HepG2 (cell line): ENCODE measurements at regions not wholly inside any gene's neighbourhood (a gene's known extent, or its start where the extent isn't known, plus 50 kb on each side); places are given as distances from the start of the nearest gene placed in this dataset.
A peak's percentile ranks its signal among the peaks of the same experiment; 100 is the strongest.

Source experiments
- ATAC-seq: fragments of 200-7000 bp; cut with Tn5 transposase; 3 replicates; pipeline ENCODE4 v1.9.1; 2020; ENCODE audit warnings: mild to moderate bottlenecking, moderate library complexity
- BruUV-seq: library from RNA; stranded (reverse); fragments of 400-500 nt; replicated peaks from 2 replicates; lab custom pipeline; 2021; lab: Mats Ljungman, UMichigan
- CTCF ChIA-PET: fragments of 300-600 bp; formaldehyde crosslinking; extraction: SDS; loops from one replicate; lab custom pipeline; 2021; ENCODE audit warnings: low total read pairs, inconsistent platforms, low intra/inter-chr PET ratio; lab: Yijun Ruan, JAX
- POLR2A ChIA-PET: fragments of 350-600 bp; sonication (Branson Sonifier 250); formaldehyde crosslinking; loops from one replicate; lab custom pipeline; 2020; ENCODE audit warnings: antibody characterized with exemption, inconsistent platforms; lab: Yijun Ruan, JAX
- DNase-seq: peaks from one replicate; pipeline ENCODE4 v3.0.0-alpha.2; 2015; ENCODE audit warnings: low spot score
- FAIRE-seq: peaks from 3 replicates; lab custom pipeline; 2011; peaks lifted over from hg19 to GRCh38; lab: Jason Lieb, UNC
- H2AFZ ChIP-seq: one replicate; pipeline ENCODE4 v1.6.1; 2011; ENCODE audit warnings: low read length, inconsistent platforms
- H3K27ac ChIP-seq: fragments of 300-600 bp; 3 replicates; pipeline ENCODE4 v1.8.0; 2011; ENCODE audit warnings: mixed run types, mild to moderate bottlenecking, mixed read lengths, low read length, inconsistent platforms; ENCODE audit not compliant: insufficient read depth; ENCODE audit errors: extremely low read length
- H3K27me3 ChIP-seq, 2 experiments: fragments of 200-600 bp in 1 of 2; 2 replicates in 1 of 2; 3 replicates in 1 of 2; pipeline versions ENCODE4 v1.6.0 to v1.8.0; 2011; ENCODE audit warnings: low read length in 2 of 2, mild to moderate bottlenecking in 2 of 2, moderate library complexity in 2 of 2, inconsistent platforms in 1 of 2; ENCODE audit not compliant: insufficient read depth in 2 of 2, control insufficient read depth in 1 of 2
- H3K36me3 ChIP-seq, 2 experiments: fragments of 200-600 bp in 1 of 2; replicated peaks in 1 of 2; 2 replicates in 1 of 2; 3 replicates in 1 of 2; pipeline versions ENCODE4 v1.5.1 to v1.8.0; 2011; ENCODE audit warnings: low read length in 2 of 2, inconsistent platforms in 1 of 2; ENCODE audit not compliant: insufficient read depth in 2 of 2, control insufficient read depth in 1 of 2
- H3K4me1 ChIP-seq: 2 replicates; pipeline ENCODE4 v1.5.1; 2012; ENCODE audit warnings: low read length, inconsistent platforms; ENCODE audit not compliant: insufficient read depth
- H3K4me2 ChIP-seq: 2 replicates; pipeline ENCODE4 v1.6.0; 2011; ENCODE audit warnings: low read depth, low read length, inconsistent platforms
- H3K4me3 ChIP-seq, 3 experiments: fragments of 200-600 bp in 1 of 3; sonication (generic), shearing (Covaris generic) in 1 of 3; replicated peaks in 1 of 3; 2 replicates each; pipeline ENCODE4 v1.5.1; 2011 to 2016; ENCODE audit warnings: low read length in 3 of 3, inconsistent platforms in 2 of 3, low read depth in 2 of 3, mild to moderate bottlenecking in 2 of 3, control low read depth in 1 of 3, mixed read lengths in 1 of 3; ENCODE audit not compliant: insufficient read depth in 1 of 3
- H3K79me2 ChIP-seq: one replicate; pipeline ENCODE4 v1.6.1; 2011; ENCODE audit warnings: low read length, inconsistent platforms; ENCODE audit not compliant: insufficient read depth
- H3K9ac ChIP-seq: 2 replicates; pipeline ENCODE4 v1.6.0; 2011; ENCODE audit warnings: mild to moderate bottlenecking, low read depth, low read length, inconsistent platforms; ENCODE audit not compliant: insufficient read depth
- H3K9me3 ChIP-seq: 2 replicates; pipeline ENCODE4 v1.5.1; 2012; ENCODE audit warnings: mild to moderate bottlenecking, low read length
- H4K20me1 ChIP-seq: 2 replicates; pipeline ENCODE4 v1.6.0; 2011; ENCODE audit warnings: inconsistent platforms, mild to moderate bottlenecking, low read length, moderate library complexity; ENCODE audit not compliant: insufficient read depth
- ARID5B ChIP-seq: IDR thresholded peaks from 2 replicates; pipeline ENCODE4 v1.4.0; 2020; ENCODE audit warnings: mild to moderate bottlenecking, missing genetic modification reagents
- EP300 ChIP-seq, 3 experiments: sonication (generic) in 1 of 3; formaldehyde crosslinking in 1 of 3; IDR thresholded peaks; 2 replicates each; pipeline versions ENCODE4 v1.5.1 to v1.6.1; 2011 to 2020; ENCODE audit warnings: low read depth in 2 of 3, low read length in 2 of 3, borderline replicate concordance in 1 of 3, improper control_type of control experiment in 1 of 3, mild to moderate bottlenecking in 1 of 3, missing genetic modification reagents in 1 of 3, moderate library complexity in 1 of 3
- FOXA3 ChIP-seq: IDR thresholded peaks from 2 replicates; pipeline ENCODE4 v1.6.1; 2016; ENCODE audit warnings: missing genetic modification reagents, missing compliant biosample characterization
- FOXK1 ChIP-seq: sonication (generic); formaldehyde crosslinking; IDR thresholded peaks from 2 replicates; pipeline ENCODE4 v1.4.0; 2020; ENCODE audit warnings: low read depth, missing genetic modification reagents, borderline replicate concordance
- FOXP1 ChIP-seq, 2 experiments: fragments of 450-650 bp in 1 of 2; IDR thresholded peaks; 2 replicates each; pipeline ENCODE4 v1.6.1; 2017 to 2018; ENCODE audit warnings: antibody characterized with exemption in 1 of 2
- FOXP4 ChIP-seq: sonication (generic); formaldehyde crosslinking; IDR thresholded peaks from 2 replicates; pipeline ENCODE4 v1.4.0; 2020; ENCODE audit warnings: missing genetic modification reagents
- JDP2 ChIP-seq: sonication (generic); formaldehyde crosslinking; IDR thresholded peaks from 2 replicates; pipeline ENCODE4 v1.8.1; 2022; ENCODE audit warnings: missing genetic modification reagents, borderline replicate concordance
- MED1 ChIP-seq: sonication (generic); formaldehyde crosslinking; IDR thresholded peaks from 2 replicates; pipeline ENCODE4 v1.4.0; 2020; ENCODE audit warnings: missing genetic modification reagents
- MIXL1 ChIP-seq: IDR thresholded peaks from 2 replicates; pipeline ENCODE4 v1.6.1; 2016
- RARA ChIP-seq: IDR thresholded peaks from 2 replicates; pipeline ENCODE4 v1.6.1; 2016; ENCODE audit warnings: missing genetic modification reagents, missing compliant biosample characterization
- RFXANK ChIP-seq: IDR thresholded peaks from 2 replicates; pipeline ENCODE4 v1.6.1; 2016
- SAP130 ChIP-seq: IDR thresholded peaks from 2 replicates; pipeline ENCODE4 v1.6.1; 2016; ENCODE audit warnings: low read depth
- SOX6 ChIP-seq, 2 experiments: fragments of 450-650 bp in 1 of 2; sonication (generic) in 1 of 2; formaldehyde crosslinking in 1 of 2; IDR thresholded peaks; 2 replicates each; pipeline versions ENCODE4 v1.4.0 to v1.6.1; 2017 to 2020; ENCODE audit warnings: antibody characterized with exemption in 1 of 2, mild to moderate bottlenecking in 1 of 2, missing genetic modification reagents in 1 of 2
- ZBED4 ChIP-seq: sonication (generic); formaldehyde crosslinking; IDR thresholded peaks from 2 replicates; pipeline ENCODE4 v1.4.0; 2020; ENCODE audit warnings: missing genetic modification reagents, borderline replicate concordance
- ZEB1 ChIP-seq: IDR thresholded peaks from 2 replicates; pipeline ENCODE4 v1.6.1; 2012; ENCODE audit warnings: mild to moderate bottlenecking, low read depth, inconsistent platforms; ENCODE audit not compliant: insufficient replicate concordance
- in situ Hi-C: cut with HindIII; loops from 2 replicates; pipeline ENCODE4 v1.10.0; 2017; ENCODE audit warnings: low pct_unique_long_range_greater_than_20kb; ENCODE audit not compliant: extremely low pct_ligation_motif_present
- intact Hi-C: fragments of 100-400 bp; cut with micrococcal nuclease; formaldehyde crosslinking; loops from one replicate; pipeline ENCODE4 v1.10.0; 2022; ENCODE audit not compliant: unreplicated experiment

- ChIA-PET POLR2A (interaction anchor here (0.6 to 1.0 kb wide), 2 partner anchors 9 to 472 kb away, joined by 3 to 5 read pairs; no protein-coding TSS in a partner anchor), CTCF (no interaction called here)
- FAIRE-seq, result no peak
- TF ChIP-seq RARA (0 out of 2 replicates have a peak, but pooled peaks have one; percentile 24), EP300 (IDR thresholded peaks at IDR 0.05; ENCODE audit: low read depth in 2 of 2, low read length in 2 of 2) (peak in 1 of 2 experiments; percentile 31; a peak in 1 of 4 replicates), EP300 (CRISPR knock-in tag; IDR thresholded peaks at IDR 0.05; ENCODE audit: borderline replicate concordance) (no peak), SAP130 (CRISPR knock-in tag) (peak; percentile 5; the same call in 1 of the 2 replicates), RFXANK (CRISPR knock-in tag) (no peak), MIXL1 (CRISPR knock-in tag) (peak; percentile 22; the same call in 1 of the 2 replicates), FOXP4 (peak; percentile 48; the same call in 1 of the 2 replicates), ZBED4 (CRISPR knock-in tag) (no peak), JDP2 (CRISPR knock-in tag) (no peak), FOXP1 (IDR thresholded peaks at IDR 0.05) (no peak), FOXP1 (CRISPR knock-in tag; IDR thresholded peaks at IDR 0.05) (peak; percentile 84), FOXA3 (CRISPR knock-in tag) (peak; percentile 66), ZEB1 (no peak), SOX6 (IDR thresholded peaks at IDR 0.05) (no peak), SOX6 (CRISPR knock-in tag; IDR thresholded peaks at IDR 0.05) (no peak), MED1 (CRISPR knock-in tag) (peak; percentile 35; the same call in 1 of the 2 replicates), ARID5B (CRISPR knock-in tag) (peak; percentile 61), FOXK1 (peak; percentile 22; the same call in 1 of the 2 replicates)
These were observed 474.7 kb downstream of the LMO4 start for GRCh38 chr1:87803375-87803774.

More at GRCh38 chr1:87803375-87803774, 474.7 kb downstream of the LMO4 start:
- no peaks in the 10 kb centered on the region for H4K20me1 ChIP-seq
- H3K4me2 ChIP-seq, result peak overlapping the region; percentile 28; the same call in 1 of the 2 replicates
- ATAC-seq (peak; percentile 44; the same call in 1 of the 3 replicates), DNase-seq (no peak)
- intact Hi-C loops, result no loop called here
- H2AFZ ChIP-seq, result no peak overlapping the region
- H3K9me3 ChIP-seq, result no peaks in the 10 kb centered on the region
- H3K27me3 ChIP-seq, result no peaks in the 10 kb centered on the region
- H3K79me2 ChIP-seq, result no peaks in the 10 kb centered on the region
- in situ Hi-C loops, result no loop called here
- H3K27ac ChIP-seq, result peak overlapping the region; percentile 27
- H3K4me1 ChIP-seq, result peaks cover 63% of the 10 kb centered on the region
- H3K4me3 ChIP-seq, result no peak overlapping the region
- BruUV-seq, result no TSS peak
- H3K9ac ChIP-seq, result no peak overlapping the region
- H3K36me3 ChIP-seq, result no peaks in the 10 kb centered on the region
